ENCODE measurements at regions not wholly inside any gene's neighbourhood (a gene's known extent, or its start where the extent isn't known, plus 50 kb on each side); places are given as distances from the start of the nearest gene placed in this dataset.

DNA sequence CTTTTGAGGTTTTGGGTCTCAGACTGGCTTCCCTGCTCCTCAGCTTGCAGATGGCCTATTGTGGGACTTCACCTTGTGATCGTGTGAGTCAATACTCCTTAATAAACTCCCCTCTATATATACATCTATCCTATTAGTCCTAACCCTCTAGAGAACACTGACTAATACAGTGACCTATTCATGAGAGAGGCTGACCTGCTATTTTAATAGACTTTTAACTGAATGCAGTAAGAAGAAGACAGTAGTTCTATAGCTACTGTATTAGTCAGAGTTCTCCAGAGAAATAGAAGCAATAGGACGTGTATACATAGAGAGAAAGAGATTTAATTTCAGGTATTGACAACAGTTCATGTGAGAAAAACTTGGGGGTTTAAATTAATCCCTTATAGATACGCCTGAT, 53.3 kb upstream of the SMLR1 start:
- DNase-seq: no peak

GRCh38 chr6:130775411-130776012, 51.7 kb upstream of the SMLR1 start:
- ATAC-seq (no peak), DNase-seq (no peak)
- intact Hi-C loops (cut with DNase I, micrococcal nuclease): no loop called here

More for the DNA sequence above, 53.3 kb upstream of the SMLR1 start:
- intact Hi-C loops (cut with DNase I, micrococcal nuclease): no loop called here
- ATAC-seq: no peak

GRCh38 chr6:130776287-130776925, 50.8 kb upstream of the SMLR1 start:
- DNase-seq: no peak
- no peak for ATAC-seq

More at GRCh38 chr6:130776287-130776925, 50.8 kb upstream of the SMLR1 start:
- intact Hi-C loops (cut with DNase I, micrococcal nuclease): no loop called here
